Astrocyte (in vitro differentiated cells and primary cell): ENCODE measurements at regions not wholly inside any gene's neighbourhood (a gene's known extent, or its start where the extent isn't known, plus 50 kb on each side); places are given as distances from the start of the nearest gene placed in this dataset.

Experiments used
- DNase-seq: peaks from one replicate; pipeline ENCODE4 v3.0.0-alpha.2; 2010; ENCODE audit warnings: low read depth
- FAIRE-seq: peaks from 2 replicates; lab custom pipeline; 2011; peaks lifted over from hg19 to GRCh38; lab: Jason Lieb, UNC
- H2AFZ ChIP-seq: 2 replicates; pipeline ENCODE4 v1.6.0; 2012; ENCODE audit warnings: low read depth, low read length, inconsistent platforms
- H3K27ac ChIP-seq: 2 replicates; pipeline ENCODE4 v1.5.1; 2011; ENCODE audit warnings: low read depth, low read length, inconsistent platforms
- H3K27me3 ChIP-seq: 2 replicates; pipeline ENCODE4 v1.6.0; 2011; ENCODE audit warnings: low read length, inconsistent platforms; ENCODE audit not compliant: insufficient read depth
- H3K36me3 ChIP-seq: 2 replicates; pipeline ENCODE4 v1.5.1; 2011; ENCODE audit warnings: low read length, inconsistent platforms; ENCODE audit not compliant: insufficient read depth
- H3K4me1 ChIP-seq: 2 replicates; pipeline ENCODE4 v1.5.1; 2011; ENCODE audit warnings: low read length, inconsistent platforms; ENCODE audit not compliant: insufficient read depth
- H3K4me2 ChIP-seq: 2 replicates; pipeline ENCODE4 v1.6.0; 2012; ENCODE audit warnings: low read length, inconsistent platforms
- H3K4me3 ChIP-seq: 2 replicates; pipeline ENCODE4 v1.5.1; 2011; ENCODE audit warnings: low read depth, mild to moderate bottlenecking, low read length, inconsistent platforms; ENCODE audit not compliant: insufficient read depth
- H3K79me2 ChIP-seq: 2 replicates; pipeline ENCODE4 v1.6.0; 2012; ENCODE audit warnings: mild to moderate bottlenecking, low read length, inconsistent platforms; ENCODE audit not compliant: insufficient read depth
- H3K9ac ChIP-seq: 2 replicates; pipeline ENCODE4 v1.6.0; 2012; ENCODE audit warnings: mild to moderate bottlenecking, low read length, inconsistent platforms
- H3K9me3 ChIP-seq: 2 replicates; pipeline ENCODE4 v1.5.1; 2012; ENCODE audit warnings: low read depth, mild to moderate bottlenecking, low read length, inconsistent platforms; ENCODE audit not compliant: insufficient read depth
- H4K20me1 ChIP-seq: 2 replicates; pipeline ENCODE4 v1.6.0; 2012; ENCODE audit warnings: low read length, inconsistent platforms; ENCODE audit not compliant: insufficient read depth
- H3K27ac Mint-ChIP-seq: one replicate; pipeline ENCODE4 v1.8.0; 2021; ENCODE audit warnings: mild to moderate bottlenecking, mixed read lengths; ENCODE audit not compliant: unreplicated experiment
- H3K27me3 Mint-ChIP-seq: one replicate; pipeline ENCODE4 v1.8.0; 2021; ENCODE audit warnings: low read depth, mixed read lengths; ENCODE audit not compliant: unreplicated experiment
- H3K36me3 Mint-ChIP-seq: one replicate; pipeline ENCODE4 v1.8.0; 2021; ENCODE audit warnings: low read depth, mixed read lengths; ENCODE audit not compliant: unreplicated experiment
- H3K4me1 Mint-ChIP-seq: one replicate; pipeline ENCODE4 v1.8.0; 2021; ENCODE audit warnings: low read depth, mixed read lengths; ENCODE audit not compliant: unreplicated experiment
- H3K4me3 Mint-ChIP-seq: one replicate; pipeline ENCODE4 v1.8.0; 2021; ENCODE audit warnings: mild to moderate bottlenecking, moderate library complexity, mixed read lengths; ENCODE audit not compliant: unreplicated experiment
- H3K9me3 Mint-ChIP-seq: one replicate; pipeline ENCODE4 v1.8.0; 2021; ENCODE audit warnings: mild to moderate bottlenecking, mixed read lengths; ENCODE audit not compliant: unreplicated experiment
- CTCF ChIP-seq: IDR thresholded peaks from 2 replicates; pipeline ENCODE4 v1.5.1; 2011; ENCODE audit warnings: low read depth, mild to moderate bottlenecking, inconsistent platforms, low read length, moderate library complexity; ENCODE audit not compliant: insufficient read depth
- EZH2 ChIP-seq: IDR thresholded peaks from 2 replicates; pipeline ENCODE4 v1.6.1; 2012; ENCODE audit warnings: mild to moderate bottlenecking, low read length, inconsistent platforms; ENCODE audit not compliant: insufficient read depth

DNA sequence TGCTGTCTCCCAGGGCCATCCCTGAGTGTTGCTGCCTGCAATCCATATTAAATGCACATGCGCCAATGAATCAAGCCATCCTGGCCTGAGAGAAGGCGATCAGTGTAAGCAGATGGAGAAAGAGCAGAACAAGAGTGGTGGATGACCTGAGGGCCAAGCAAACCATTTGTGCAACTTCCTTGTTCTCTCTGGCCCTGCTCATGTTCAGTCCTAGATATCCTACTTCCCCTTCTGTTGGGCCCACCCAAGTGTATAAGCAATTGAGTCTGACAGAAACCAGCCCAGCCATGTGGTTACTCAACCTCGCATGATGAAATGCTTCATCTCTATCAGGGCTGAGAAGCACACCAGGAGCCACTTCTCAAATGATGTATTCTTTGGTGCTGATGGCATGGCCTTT lies 383.1 kb upstream of the ID2 start:
- no peak overlapping the region for H3K4me2 ChIP-seq
- no peak overlapping the region for H3K9ac ChIP-seq
- H4K20me1 ChIP-seq: no peaks in the 10 kb centered on the region
- H3K27ac ChIP-seq: no peak overlapping the region
- no peak for TF ChIP-seq CTCF
- no peak for TF ChIP-seq EZH2
- no peaks in the 10 kb centered on the region for H3K79me2 ChIP-seq
- H3K4me1 ChIP-seq: peaks cover 3% of the 10 kb centered on the region
- no peaks in the 10 kb centered on the region for H3K9me3 ChIP-seq
- no peaks in the 10 kb centered on the region for H3K4me1 Mint-ChIP-seq
- no peak for DNase-seq
- FAIRE-seq: no peak
- no peaks in the 10 kb centered on the region for H3K27me3 ChIP-seq
- no peaks in the 10 kb centered on the region for H3K36me3 Mint-ChIP-seq
- H3K27ac Mint-ChIP-seq: no peak overlapping the region
- H3K36me3 ChIP-seq: no peaks in the 10 kb centered on the region
- no peak overlapping the region for H2AFZ ChIP-seq
- H3K27me3 Mint-ChIP-seq: peaks cover 15% of the 10 kb centered on the region
- no peak overlapping the region for H3K4me3 Mint-ChIP-seq
- peaks cover 4% of the 10 kb centered on the region for H3K9me3 Mint-ChIP-seq
- H3K4me3 ChIP-seq: no peak overlapping the region

DNA sequence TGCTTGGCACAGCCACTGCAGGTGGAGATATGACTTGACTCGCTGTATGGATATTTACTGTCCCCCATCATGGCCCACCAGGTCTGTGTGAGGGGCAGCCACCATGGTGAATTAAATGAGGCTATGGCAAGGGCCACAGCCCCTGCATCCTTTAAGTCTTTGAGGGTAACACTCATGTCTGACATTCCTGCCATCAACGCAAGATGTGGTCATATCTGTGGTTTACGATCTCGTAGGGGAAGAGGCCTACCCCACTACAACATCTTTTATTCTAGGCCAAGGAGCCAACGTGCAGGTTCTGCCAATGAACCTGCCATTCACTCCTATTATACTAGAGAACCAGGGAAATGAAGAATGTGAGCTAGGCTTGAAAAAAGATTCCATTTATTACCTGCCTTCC lies 381.6 kb upstream of the ID2 start:
- no peak for FAIRE-seq

More for the DNA sequence above, 381.6 kb upstream of the ID2 start:
- DNase-seq: no peak
- Mint-ChIP-seq H3K4me3 (no peak overlapping the region), H3K9me3 (peaks cover 4% of the 10 kb centered on the region), H3K36me3 (no peaks in the 10 kb centered on the region), H3K27ac (no peak overlapping the region), H3K27me3 (peaks cover 8% of the 10 kb centered on the region), H3K4me1 (no peaks in the 10 kb centered on the region)
- H3K9ac ChIP-seq: no peak overlapping the region
- H3K79me2 ChIP-seq: no peaks in the 10 kb centered on the region
- H4K20me1 ChIP-seq: no peaks in the 10 kb centered on the region
- H3K27ac ChIP-seq: no peak overlapping the region
- no peaks in the 10 kb centered on the region for H3K36me3 ChIP-seq
- no peak overlapping the region for H3K4me3 ChIP-seq
- no peak for TF ChIP-seq EZH2
- no peak for TF ChIP-seq CTCF
- H2AFZ ChIP-seq: no peak overlapping the region
- no peak overlapping the region for H3K4me2 ChIP-seq
- H3K27me3 ChIP-seq: no peaks in the 10 kb centered on the region
- H3K4me1 ChIP-seq: peaks cover 3% of the 10 kb centered on the region
- no peaks in the 10 kb centered on the region for H3K9me3 ChIP-seq
